Testis (tissue), 2 donors: ENCODE measurements at regions not wholly inside any gene's neighbourhood (a gene's known extent, or its start where the extent isn't known, plus 50 kb on each side); places are given as distances from the start of the nearest gene placed in this dataset.

Experiments
- POLR2A ChIP-seq: fragments of 450-650 bp; IDR thresholded peaks from one replicate; pipeline ENCODE4 v1.6.1; 2017; ENCODE audit warnings: antibody characterized with exemption, mild to moderate bottlenecking, moderate library complexity
- TF ChIP-seq, protein P1 (sequence below), 3 experiments: fragments of 450-650 bp in 2 of 3; fragments of 200-600 bp in 1 of 3; sonication (generic) in 1 of 3; IDR thresholded peaks; one replicate each; pipeline ENCODE4 v1.5.1; 2016 to 2019; ENCODE audit warnings: antibody characterized with exemption in 3 of 3, mild to moderate bottlenecking in 2 of 3, moderate library complexity in 1 of 3

GRCh38 chr12:115519887-115520286 lies 757.6 kb downstream of the MED13L start:
- TF ChIP-seq, protein P1, sequence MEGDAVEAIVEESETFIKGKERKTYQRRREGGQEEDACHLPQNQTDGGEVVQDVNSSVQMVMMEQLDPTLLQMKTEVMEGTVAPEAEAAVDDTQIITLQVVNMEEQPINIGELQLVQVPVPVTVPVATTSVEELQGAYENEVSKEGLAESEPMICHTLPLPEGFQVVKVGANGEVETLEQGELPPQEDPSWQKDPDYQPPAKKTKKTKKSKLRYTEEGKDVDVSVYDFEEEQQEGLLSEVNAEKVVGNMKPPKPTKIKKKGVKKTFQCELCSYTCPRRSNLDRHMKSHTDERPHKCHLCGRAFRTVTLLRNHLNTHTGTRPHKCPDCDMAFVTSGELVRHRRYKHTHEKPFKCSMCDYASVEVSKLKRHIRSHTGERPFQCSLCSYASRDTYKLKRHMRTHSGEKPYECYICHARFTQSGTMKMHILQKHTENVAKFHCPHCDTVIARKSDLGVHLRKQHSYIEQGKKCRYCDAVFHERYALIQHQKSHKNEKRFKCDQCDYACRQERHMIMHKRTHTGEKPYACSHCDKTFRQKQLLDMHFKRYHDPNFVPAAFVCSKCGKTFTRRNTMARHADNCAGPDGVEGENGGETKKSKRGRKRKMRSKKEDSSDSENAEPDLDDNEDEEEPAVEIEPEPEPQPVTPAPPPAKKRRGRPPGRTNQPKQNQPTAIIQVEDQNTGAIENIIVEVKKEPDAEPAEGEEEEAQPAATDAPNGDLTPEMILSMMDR (IDR thresholded peaks at IDR 0.05) = no peak
- no peak for TF ChIP-seq POLR2A
